Erythroblast (primary cell): ENCODE measurements at regions not wholly inside any gene's neighbourhood (a gene's known extent, or its start where the extent isn't known, plus 50 kb on each side); places are given as distances from the start of the nearest gene placed in this dataset.

ENCODE experiments used
- GATA1 ChIP-seq: IDR thresholded peaks from 2 replicates; pipeline ENCODE4 v1.6.1; 2011; ENCODE audit warnings: low read depth, mild to moderate bottlenecking, control low read depth, low read length, moderate library complexity
- POLR2A ChIP-seq: IDR thresholded peaks from 2 replicates; pipeline ENCODE4 v1.6.1; 2011; ENCODE audit warnings: mild to moderate bottlenecking, low read length

DNA sequence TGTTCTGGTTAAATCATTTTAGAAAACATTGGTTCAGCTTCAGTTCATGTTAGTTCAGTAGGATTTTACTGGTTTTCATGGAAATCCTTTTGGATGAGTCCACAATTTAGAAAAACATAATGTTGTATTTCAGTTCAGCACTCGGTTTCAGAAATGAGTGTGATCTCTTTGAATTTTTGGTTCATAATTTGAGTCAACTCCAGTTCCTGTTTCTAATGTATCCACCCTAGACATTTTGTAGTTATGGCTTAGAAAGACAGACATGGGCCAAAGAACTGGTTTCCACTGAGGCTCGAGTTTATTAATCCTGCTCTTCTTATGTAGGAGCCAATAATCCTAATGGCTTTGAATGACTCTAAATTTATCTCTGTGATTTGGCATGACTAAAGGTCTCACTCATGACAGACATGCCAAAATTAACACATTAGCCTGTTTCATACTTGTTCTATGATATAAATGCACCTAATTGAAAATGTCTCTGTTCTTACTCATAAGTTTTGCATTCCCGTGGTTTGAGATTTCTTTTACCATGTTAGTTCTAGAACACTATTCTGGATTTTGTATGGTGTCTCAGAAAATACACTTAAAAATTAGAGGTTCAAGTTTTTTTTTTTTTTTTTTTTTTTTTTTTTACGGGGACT, 82.3 kb upstream of the SPRED2 start:
- no peak for TF ChIP-seq POLR2A
- no peak for TF ChIP-seq GATA1
